Kidney (tissue), 13 donors: ENCODE measurements at regions not wholly inside any gene's neighbourhood (a gene's known extent, or its start where the extent isn't known, plus 50 kb on each side); places are given as distances from the start of the nearest gene placed in this dataset.

Experiments used
- DNase-seq, 5 donors: peaks; one replicate each; pipeline ENCODE4 v3.0.0-alpha.2; 2013 to 2020
- FAIRE-seq: peaks from 2 replicates; lab custom pipeline; 2012; peaks lifted over from hg19 to GRCh38; lab: Jason Lieb, UNC
- H3K27ac ChIP-seq, 2 donors: one replicate each; pipeline ENCODE4 v1.7.0; 2013; ENCODE audit warnings: low read depth in 2 of 2, low read length in 2 of 2, inconsistent platforms in 1 of 2
- H3K27me3 ChIP-seq: one replicate; pipeline ENCODE4 v1.7.1; 2013; ENCODE audit warnings: low read length, inconsistent platforms; ENCODE audit not compliant: control insufficient read depth, insufficient read depth
- H3K36me3 ChIP-seq, 3 donors: one replicate each; pipeline versions ENCODE4 v1.7.0 to v1.7.1; 2013; ENCODE audit warnings: low read length in 3 of 3, control low read depth in 1 of 3, inconsistent platforms in 1 of 3; ENCODE audit not compliant: insufficient read depth in 3 of 3, control insufficient read depth in 2 of 3
- H3K4me1 ChIP-seq, 3 donors: one replicate each; pipeline versions ENCODE4 v1.7.0 to v1.7.1; 2013; ENCODE audit warnings: low read length in 3 of 3, inconsistent platforms in 1 of 3, low read depth in 1 of 3; ENCODE audit not compliant: control insufficient read depth in 2 of 3, insufficient read depth in 2 of 3
- H3K4me3 ChIP-seq, 3 donors: one replicate each; pipeline versions ENCODE4 v1.7.0 to v1.8.1; 2013; ENCODE audit warnings: low read length in 3 of 3, control low read depth in 1 of 3, inconsistent platforms in 1 of 3
- H3K9ac ChIP-seq, 3 donors: one replicate each; pipeline versions ENCODE4 v1.7.0 to v1.7.1; 2013; ENCODE audit warnings: low read length in 3 of 3, control low read depth in 1 of 3, inconsistent platforms in 1 of 3
- H3K9me3 ChIP-seq, 3 donors: one replicate each; pipeline versions ENCODE4 v1.7.0 to v1.7.1; 2013; ENCODE audit warnings: low read length in 3 of 3, control low read depth in 1 of 3, inconsistent platforms in 1 of 3; ENCODE audit not compliant: control insufficient read depth in 2 of 3, insufficient read depth in 1 of 3
- CTCF ChIP-seq: IDR thresholded peaks from 3 replicates; pipeline ENCODE4 v1.5.1; 2012; ENCODE audit warnings: mild to moderate bottlenecking, moderate library complexity, borderline replicate concordance; ENCODE audit not compliant: insufficient read depth; ENCODE audit errors: extremely low read depth
- intact Hi-C: fragments of 100-400 bp; cut with DNase I; formaldehyde crosslinking; loops from one replicate; pipeline ENCODE4 v1.11.1; 2022
- donor health status: control.
- donor health status: control.
- donor health status: control.
- donor health status: control.
- donor health status: control.
- donor health status: DM: yes; HTN: yes; CAD: no.
- donor health status: Normal renal cell carcinoma (clear cell type).

DNA sequence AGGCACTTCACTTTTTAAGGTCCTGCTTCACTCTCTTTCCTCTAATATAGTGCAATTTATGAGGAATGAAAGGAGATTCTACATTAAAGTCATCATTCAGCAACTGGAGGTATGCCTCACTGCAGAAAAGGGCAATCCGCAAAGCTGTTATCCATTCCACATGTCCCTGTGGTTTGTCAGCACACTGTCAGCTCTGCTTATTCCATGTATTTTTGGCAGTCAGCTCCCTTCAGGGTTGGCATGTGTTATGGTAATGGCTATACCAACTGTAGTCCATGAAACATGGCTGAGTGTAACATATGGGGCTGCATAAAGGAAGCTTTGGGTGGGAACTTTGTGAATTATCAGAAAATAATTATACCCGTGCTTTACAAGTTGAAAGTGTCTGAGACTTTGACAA is 154.1 kb downstream of the GALC start:
- no peak for TF ChIP-seq CTCF
- Histone ChIP-seq H3K4me1 (no peaks in the 10 kb centered on the region), H3K4me3 (no peak overlapping the region), H3K36me3 (no peaks in the 10 kb centered on the region), H3K9me3 (no peaks in the 10 kb centered on the region), H3K27ac (no peak overlapping the region), H3K27me3 (no peaks in the 10 kb centered on the region), H3K9ac (no peak overlapping the region)
- FAIRE-seq (no peak), DNase-seq (no peak)
- intact Hi-C loops: no loop called here

DNA sequence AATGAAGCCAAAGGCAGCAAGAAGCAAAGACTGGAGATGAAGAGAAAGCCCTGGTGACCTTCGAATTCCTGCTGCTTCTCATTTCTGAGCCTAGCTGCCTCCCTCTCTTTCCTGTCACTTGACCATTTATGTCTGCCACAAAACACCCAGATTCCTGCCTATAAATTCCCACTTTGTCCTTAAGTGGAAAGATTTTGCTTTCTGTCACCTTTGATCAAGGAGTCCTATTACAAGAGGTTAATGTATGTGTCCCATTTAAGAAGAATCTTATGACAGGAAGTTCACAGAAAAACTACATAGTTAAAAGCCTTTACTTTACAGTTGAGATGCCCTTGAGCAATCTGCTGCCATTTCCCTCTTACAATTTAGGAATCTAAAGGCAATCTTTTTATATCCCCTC is 155.7 kb downstream of the GALC start:
- intact Hi-C loops: no loop called here
- Histone ChIP-seq H3K9me3 (no peaks in the 10 kb centered on the region), H3K27me3 (no peaks in the 10 kb centered on the region), H3K9ac (no peak overlapping the region), H3K36me3 (no peaks in the 10 kb centered on the region), H3K27ac (no peak overlapping the region), H3K4me1 (no peaks in the 10 kb centered on the region), H3K4me3 (no peak overlapping the region)
- TF ChIP-seq CTCF: no peak
- DNase-seq (peak in 3 of 5 donors; percentile 26 to 65 (median 64)), FAIRE-seq (no peak)

- Histone ChIP-seq H3K27me3 (no peaks in the 10 kb centered on the region), H3K4me1 (no peaks in the 10 kb centered on the region), H3K4me3 (no peak overlapping the region), H3K36me3 (no peaks in the 10 kb centered on the region), H3K27ac (no peak overlapping the region), H3K9me3 (no peaks in the 10 kb centered on the region), H3K9ac (no peak overlapping the region)
- FAIRE-seq (no peak), DNase-seq (no peak)
- intact Hi-C loops: no loop called here
- TF ChIP-seq CTCF: no peak
Observed at GRCh38 chr14:87834594-87834993, 158.4 kb downstream of the GALC start.

DNA sequence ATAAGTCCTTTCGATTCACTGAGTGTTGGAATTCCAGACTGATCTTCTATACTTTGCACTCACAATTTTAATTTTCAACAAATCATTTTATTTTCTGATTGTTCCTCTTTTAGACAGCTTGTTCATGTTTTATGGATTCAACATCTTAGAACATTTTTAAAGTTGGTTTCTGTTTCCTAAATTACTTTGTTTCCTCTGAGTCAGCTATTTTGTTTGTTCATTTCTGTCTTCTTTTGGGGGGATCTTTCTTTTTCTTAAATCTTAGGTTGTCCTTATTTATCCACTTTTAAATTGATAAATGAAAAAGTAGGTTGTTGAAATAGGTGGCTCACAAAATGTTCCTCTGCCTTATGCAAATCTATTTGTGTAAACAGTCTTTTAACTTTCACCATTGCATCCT is 160.0 kb downstream of the GALC start:
- H3K27ac ChIP-seq: no peak overlapping the region
- DNase-seq (no peak), FAIRE-seq (no peak)
- no peaks in the 10 kb centered on the region for H3K4me1 ChIP-seq
- intact Hi-C loops: no loop called here
- no peak for TF ChIP-seq CTCF
- no peaks in the 10 kb centered on the region for H3K9me3 ChIP-seq
- no peaks in the 10 kb centered on the region for H3K36me3 ChIP-seq
- H3K4me3 ChIP-seq: no peak overlapping the region
- H3K9ac ChIP-seq: no peak overlapping the region
- H3K27me3 ChIP-seq: no peaks in the 10 kb centered on the region
